Breast epithelium (tissue), 3 donors: ENCODE measurements at regions not wholly inside any gene's neighbourhood (a gene's known extent, or its start where the extent isn't known, plus 50 kb on each side); places are given as distances from the start of the nearest gene placed in this dataset.

Experiments used
- CTCF ChIP-seq, 3 donors: fragments of 450-650 bp; IDR thresholded peaks; one replicate each; pipeline ENCODE4 v1.5.1; 2016 to 2017; ENCODE audit warnings: antibody characterized with exemption in 3 of 3, mild to moderate bottlenecking in 3 of 3, moderate library complexity in 3 of 3
- POLR2A ChIP-seq: fragments of 450-650 bp; IDR thresholded peaks from one replicate; pipeline ENCODE4 v1.6.1; 2016; ENCODE audit warnings: antibody characterized with exemption, mild to moderate bottlenecking, moderate library complexity
- POLR2AphosphoS5 ChIP-seq, 3 donors: sonication (generic); formaldehyde crosslinking; IDR thresholded peaks; one replicate each; pipeline ENCODE4 v1.6.1; 2017; ENCODE audit warnings: antibody characterized with exemption in 3 of 3

- TF ChIP-seq CTCF (IDR thresholded peaks at IDR 0.05) (peak in 2 of 3 donors; percentile 13 to 38), POLR2AphosphoS5 (IDR thresholded peaks at IDR 0.05) (no peak), POLR2A (no peak)
These were observed 87.3 kb upstream of the TES start for GRCh38 chr7:116122972-116123595.
